ENCODE measurements at regions not wholly inside any gene's neighbourhood (a gene's known extent, or its start where the extent isn't known, plus 50 kb on each side); places are given as distances from the start of the nearest gene placed in this dataset.

DNA sequence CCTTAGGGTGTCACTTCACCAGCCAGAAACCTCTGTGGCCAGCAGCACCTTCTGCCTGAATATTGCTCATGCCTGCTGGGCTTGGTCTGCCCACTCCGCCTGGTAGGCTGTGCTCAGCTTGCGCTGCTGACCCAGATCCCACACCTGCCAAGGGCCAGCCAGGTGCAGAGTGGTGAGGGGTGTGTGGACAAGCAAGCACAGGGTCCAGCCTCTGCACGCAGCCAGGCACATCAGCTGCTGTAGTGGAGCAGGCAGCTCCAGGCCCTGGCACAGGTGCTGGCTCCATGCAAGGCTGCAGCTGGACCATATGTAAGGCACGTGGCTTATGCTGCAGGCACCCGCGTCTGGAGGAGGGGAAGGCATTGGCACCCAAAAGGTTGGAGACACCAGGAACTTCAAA, 567.4 kb downstream of the INHBA start:
- Histone ChIP-seq H3K4me2 (ENCODE audit: low read length) (no peak overlapping the region), H3K27ac (ENCODE audit: low read length) (no peak overlapping the region), H4K20me1 (ENCODE audit: insufficient read depth) (no peaks in the 10 kb centered on the region), H3K9me3 (ENCODE audit: low read length) (no peaks in the 10 kb centered on the region), H3K27me3 (ENCODE audit: insufficient read depth, low read depth, low read length) (no peaks in the 10 kb centered on the region), H3K79me2 (replicated peaks; ENCODE audit: insufficient read depth, low read length) (no peaks in the 10 kb centered on the region), H3K4me3 (ENCODE audit: low read length) (no peak overlapping the region), H3K9me2 (ENCODE audit: insufficient read depth, low read length) (no peaks in the 10 kb centered on the region), H3K9ac (ENCODE audit: low read length) (no peak overlapping the region), H2AFZ (ENCODE audit: low read depth, low read length) (no peak overlapping the region), H3F3A (ENCODE audit: insufficient read depth, low read length, poor library complexity, severe bottlenecking) (no peaks in the 10 kb centered on the region), H3K36me3 (ENCODE audit: insufficient read depth, low read length) (no peaks in the 10 kb centered on the region)
- TF ChIP-seq RAD21 (conservative IDR thresholded peaks at IDR 0.05) (no peak), TAF1 (IDR thresholded peaks at IDR 0.05; ENCODE audit: low read depth) (no peak), EZH2 (IDR thresholded peaks at IDR 0.05; ENCODE audit: borderline replicate concordance, insufficient read depth, low read length, poor library complexity, severe bottlenecking) (no peak), EP300 (conservative IDR thresholded peaks at IDR 0.05; ENCODE audit: poor library complexity, severe bottlenecking) (no peak), MXI1 (conservative IDR thresholded peaks at IDR 0.05; ENCODE audit: poor library complexity, severe bottlenecking) (no peak), POLR2AphosphoS5 (IDR thresholded peaks at IDR 0.05) (no peak), CTCF (IDR thresholded peaks at IDR 0.05; ENCODE audit: poor library complexity, severe bottlenecking) (no peak), SMC3 (conservative IDR thresholded peaks at IDR 0.05; ENCODE audit: poor library complexity) (no peak)
- TF ChIP-seq, protein P1, sequence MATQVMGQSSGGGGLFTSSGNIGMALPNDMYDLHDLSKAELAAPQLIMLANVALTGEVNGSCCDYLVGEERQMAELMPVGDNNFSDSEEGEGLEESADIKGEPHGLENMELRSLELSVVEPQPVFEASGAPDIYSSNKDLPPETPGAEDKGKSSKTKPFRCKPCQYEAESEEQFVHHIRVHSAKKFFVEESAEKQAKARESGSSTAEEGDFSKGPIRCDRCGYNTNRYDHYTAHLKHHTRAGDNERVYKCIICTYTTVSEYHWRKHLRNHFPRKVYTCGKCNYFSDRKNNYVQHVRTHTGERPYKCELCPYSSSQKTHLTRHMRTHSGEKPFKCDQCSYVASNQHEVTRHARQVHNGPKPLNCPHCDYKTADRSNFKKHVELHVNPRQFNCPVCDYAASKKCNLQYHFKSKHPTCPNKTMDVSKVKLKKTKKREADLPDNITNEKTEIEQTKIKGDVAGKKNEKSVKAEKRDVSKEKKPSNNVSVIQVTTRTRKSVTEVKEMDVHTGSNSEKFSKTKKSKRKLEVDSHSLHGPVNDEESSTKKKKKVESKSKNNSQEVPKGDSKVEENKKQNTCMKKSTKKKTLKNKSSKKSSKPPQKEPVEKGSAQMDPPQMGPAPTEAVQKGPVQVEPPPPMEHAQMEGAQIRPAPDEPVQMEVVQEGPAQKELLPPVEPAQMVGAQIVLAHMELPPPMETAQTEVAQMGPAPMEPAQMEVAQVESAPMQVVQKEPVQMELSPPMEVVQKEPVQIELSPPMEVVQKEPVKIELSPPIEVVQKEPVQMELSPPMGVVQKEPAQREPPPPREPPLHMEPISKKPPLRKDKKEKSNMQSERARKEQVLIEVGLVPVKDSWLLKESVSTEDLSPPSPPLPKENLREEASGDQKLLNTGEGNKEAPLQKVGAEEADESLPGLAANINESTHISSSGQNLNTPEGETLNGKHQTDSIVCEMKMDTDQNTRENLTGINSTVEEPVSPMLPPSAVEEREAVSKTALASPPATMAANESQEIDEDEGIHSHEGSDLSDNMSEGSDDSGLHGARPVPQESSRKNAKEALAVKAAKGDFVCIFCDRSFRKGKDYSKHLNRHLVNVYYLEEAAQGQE (IDR thresholded peaks at IDR 0.05; ENCODE audit: borderline replicate concordance), result no peak

- Histone ChIP-seq H3K4me2 (ENCODE audit: low read length) (no peak overlapping the region), H2AFZ (ENCODE audit: low read depth, low read length) (no peak overlapping the region), H3K27ac (ENCODE audit: low read length) (peak overlapping the region; percentile 25), H3K79me2 (replicated peaks; ENCODE audit: insufficient read depth, low read length) (no peaks in the 10 kb centered on the region), H3F3A (ENCODE audit: insufficient read depth, low read length, poor library complexity, severe bottlenecking) (no peaks in the 10 kb centered on the region), H3K9me2 (ENCODE audit: insufficient read depth, low read length) (no peaks in the 10 kb centered on the region), H3K4me3 (ENCODE audit: low read length) (no peak overlapping the region), H3K36me3 (ENCODE audit: insufficient read depth, low read length) (no peaks in the 10 kb centered on the region), H3K9me3 (ENCODE audit: low read length) (no peaks in the 10 kb centered on the region), H3K27me3 (ENCODE audit: insufficient read depth, low read depth, low read length) (no peaks in the 10 kb centered on the region), H4K20me1 (ENCODE audit: insufficient read depth) (no peaks in the 10 kb centered on the region), H3K9ac (ENCODE audit: low read length) (no peak overlapping the region)
- TF ChIP-seq, protein P1 (IDR thresholded peaks at IDR 0.05; ENCODE audit: borderline replicate concordance), result no peak
- TF ChIP-seq RAD21 (conservative IDR thresholded peaks at IDR 0.05) (no peak), SMC3 (conservative IDR thresholded peaks at IDR 0.05; ENCODE audit: poor library complexity) (no peak), MXI1 (conservative IDR thresholded peaks at IDR 0.05; ENCODE audit: poor library complexity, severe bottlenecking) (no peak), CTCF (IDR thresholded peaks at IDR 0.05; ENCODE audit: poor library complexity, severe bottlenecking) (no peak), POLR2AphosphoS5 (IDR thresholded peaks at IDR 0.05) (no peak), EZH2 (IDR thresholded peaks at IDR 0.05; ENCODE audit: borderline replicate concordance, insufficient read depth, low read length, poor library complexity, severe bottlenecking) (no peak), TAF1 (IDR thresholded peaks at IDR 0.05; ENCODE audit: low read depth) (no peak), EP300 (conservative IDR thresholded peaks at IDR 0.05; ENCODE audit: poor library complexity, severe bottlenecking) (no peak)
Measured at GRCh38 chr7:41134300-41135255, 568.3 kb downstream of the INHBA start.

Measured in neural cell (in vitro differentiated cells).